ENCODE measurements at regions not wholly inside any gene's neighbourhood (a gene's known extent, or its start where the extent isn't known, plus 50 kb on each side); places are given as distances from the start of the nearest gene placed in this dataset.

- TF ChIP-seq POLR2A (IDR thresholded peaks at IDR 0.05) (no peak), CTCF (IDR thresholded peaks at IDR 0.05) (no peak)
Observed at GRCh38 chr4:187065806-187066205, 342.1 kb upstream of the FAT1 start.

Measured in body of pancreas (tissue), 4 donors.